T-helper 17 cell (primary cell): ENCODE measurements at regions not wholly inside any gene's neighbourhood (a gene's known extent, or its start where the extent isn't known, plus 50 kb on each side); places are given as distances from the start of the nearest gene placed in this dataset.

ENCODE experiments used
- ATAC-seq: fragments of 150-1000 bp; cut with Tn5 transposase; 2 replicates; pipeline ENCODE4 v1.10.0; 2021; ENCODE audit warnings: mild to moderate bottlenecking, moderate library complexity
- DNase-seq, 3 donors: peaks; one replicate each; pipeline versions ENCODE4 v3.0.0 to v3.0.0-alpha.2; 2020 to 2021
- H3K9me3 ChIP-seq: one replicate; pipeline ENCODE4 v1.7.0; 2013; ENCODE audit warnings: low read length, mild to moderate bottlenecking; ENCODE audit not compliant: control insufficient read depth, poor library complexity, severe bottlenecking
- H3K27ac Mint-ChIP-seq: one replicate; pipeline ENCODE4 v1.8.0; 2022; ENCODE audit warnings: mild to moderate bottlenecking, moderate library complexity, mixed read lengths
- H3K27me3 Mint-ChIP-seq: one replicate; pipeline ENCODE4 v1.8.0; 2022; ENCODE audit warnings: mixed read lengths
- H3K36me3 Mint-ChIP-seq: one replicate; pipeline ENCODE4 v1.8.0; 2022; ENCODE audit warnings: low read depth, mixed read lengths
- H3K4me1 Mint-ChIP-seq: one replicate; pipeline ENCODE4 v1.8.0; 2022; ENCODE audit warnings: mild to moderate bottlenecking, mixed read lengths
- H3K4me3 Mint-ChIP-seq: one replicate; pipeline ENCODE4 v1.8.0; 2022; ENCODE audit warnings: mild to moderate bottlenecking, moderate library complexity, mixed read lengths

- Mint-ChIP-seq H3K27ac (no peak overlapping the region), H3K4me3 (no peak overlapping the region), H3K27me3 (peaks cover 10% of the 10 kb centered on the region), H3K4me1 (peaks cover 8% of the 10 kb centered on the region), H3K36me3 (peaks cover 3% of the 10 kb centered on the region)
- no peaks in the 10 kb centered on the region for H3K9me3 ChIP-seq
- no peak for ATAC-seq
- DNase-seq: no peak
These were observed 166.5 kb downstream of the AXIN2 start for GRCh38 chr17:65394811-65395472.

- H3K4me1 Mint-ChIP-seq: peaks cover 8% of the 10 kb centered on the region
- peaks cover 3% of the 10 kb centered on the region for H3K36me3 Mint-ChIP-seq
- H3K27me3 Mint-ChIP-seq: peaks cover 6% of the 10 kb centered on the region
- no peaks in the 10 kb centered on the region for H3K9me3 ChIP-seq
- H3K27ac Mint-ChIP-seq: no peak overlapping the region
- H3K4me3 Mint-ChIP-seq: no peak overlapping the region
- ATAC-seq (no peak), DNase-seq (no peak)
These were observed 167.9 kb downstream of the AXIN2 start for GRCh38 chr17:65393514-65393913.

- H3K4me3 Mint-ChIP-seq: no peak overlapping the region
- H3K9me3 ChIP-seq: no peaks in the 10 kb centered on the region
- H3K27me3 Mint-ChIP-seq: peaks cover 5% of the 10 kb centered on the region
- peaks cover 10% of the 10 kb centered on the region for H3K4me1 Mint-ChIP-seq
- H3K27ac Mint-ChIP-seq: no peak overlapping the region
- no peaks in the 10 kb centered on the region for H3K36me3 Mint-ChIP-seq
- DNase-seq: no peak
- ATAC-seq: no peak
These were observed 171.5 kb downstream of the AXIN2 start for GRCh38 chr17:65389949-65390348.

- Mint-ChIP-seq H3K27me3 (peaks cover 5% of the 10 kb centered on the region), H3K27ac (no peak overlapping the region), H3K4me1 (peaks cover 10% of the 10 kb centered on the region), H3K4me3 (no peak overlapping the region), H3K36me3 (no peaks in the 10 kb centered on the region)
- ATAC-seq (no peak), DNase-seq (no peak)
- no peaks in the 10 kb centered on the region for H3K9me3 ChIP-seq
These were observed 172.0 kb downstream of the AXIN2 start for GRCh38 chr17:65389426-65389825.

- no peaks in the 10 kb centered on the region for H3K9me3 ChIP-seq
- ATAC-seq (no peak), DNase-seq (no peak)
- H3K27ac Mint-ChIP-seq: no peak overlapping the region
- peaks cover 5% of the 10 kb centered on the region for H3K27me3 Mint-ChIP-seq
- H3K36me3 Mint-ChIP-seq: no peaks in the 10 kb centered on the region
- no peak overlapping the region for H3K4me3 Mint-ChIP-seq
- peaks cover 10% of the 10 kb centered on the region for H3K4me1 Mint-ChIP-seq
These were observed 172.5 kb downstream of the AXIN2 start for GRCh38 chr17:65388911-65389310.

- Mint-ChIP-seq H3K4me1 (peaks cover 2% of the 10 kb centered on the region), H3K27ac (no peak overlapping the region), H3K36me3 (no peaks in the 10 kb centered on the region), H3K4me3 (no peak overlapping the region), H3K27me3 (peaks cover 5% of the 10 kb centered on the region)
- no peak for ATAC-seq
- no peak for DNase-seq
- H3K9me3 ChIP-seq: no peaks in the 10 kb centered on the region
These were observed 174.1 kb downstream of the AXIN2 start for GRCh38 chr17:65387322-65387721.

- no peaks in the 10 kb centered on the region for H3K36me3 Mint-ChIP-seq
- no peak overlapping the region for H3K4me3 Mint-ChIP-seq
- H3K27ac Mint-ChIP-seq: no peak overlapping the region
- H3K9me3 ChIP-seq: no peaks in the 10 kb centered on the region
- DNase-seq (no peak), ATAC-seq (no peak)
- peaks cover 2% of the 10 kb centered on the region for H3K4me1 Mint-ChIP-seq
- peaks cover 5% of the 10 kb centered on the region for H3K27me3 Mint-ChIP-seq
These were observed 175.7 kb downstream of the AXIN2 start for GRCh38 chr17:65385726-65386125.

GRCh38 chr17:65385071-65385470, 176.4 kb downstream of the AXIN2 start:
- Mint-ChIP-seq H3K27me3 (peaks cover 5% of the 10 kb centered on the region), H3K4me1 (peaks cover 2% of the 10 kb centered on the region), H3K4me3 (no peak overlapping the region), H3K27ac (no peak overlapping the region), H3K36me3 (no peaks in the 10 kb centered on the region)
- DNase-seq (no peak), ATAC-seq (no peak)
- H3K9me3 ChIP-seq: no peaks in the 10 kb centered on the region

- H3K4me1 Mint-ChIP-seq: peaks cover 2% of the 10 kb centered on the region
- no peak for ATAC-seq
- no peaks in the 10 kb centered on the region for H3K36me3 Mint-ChIP-seq
- H3K4me3 Mint-ChIP-seq: no peak overlapping the region
- no peak for DNase-seq
- H3K9me3 ChIP-seq: no peaks in the 10 kb centered on the region
- H3K27me3 Mint-ChIP-seq: peaks cover 5% of the 10 kb centered on the region
- no peak overlapping the region for H3K27ac Mint-ChIP-seq
These were observed 180.3 kb downstream of the AXIN2 start for GRCh38 chr17:65381152-65381551.

GRCh38 chr17:65374966-65375365, 186.5 kb downstream of the AXIN2 start:
- peaks cover 4% of the 10 kb centered on the region for H3K36me3 Mint-ChIP-seq
- DNase-seq (no peak), ATAC-seq (no peak)
- H3K27ac Mint-ChIP-seq: no peak overlapping the region
- H3K9me3 ChIP-seq: no peaks in the 10 kb centered on the region
- H3K27me3 Mint-ChIP-seq: peaks cover 46% of the 10 kb centered on the region
- peaks cover 2% of the 10 kb centered on the region for H3K4me1 Mint-ChIP-seq
- no peak overlapping the region for H3K4me3 Mint-ChIP-seq

GRCh38 chr17:65371702-65372101, 189.7 kb downstream of the AXIN2 start:
- Mint-ChIP-seq H3K27me3 (peaks cover 44% of the 10 kb centered on the region), H3K4me3 (no peak overlapping the region), H3K36me3 (peaks cover 4% of the 10 kb centered on the region)

GRCh38 chr17:65370669-65371131, 190.7 kb downstream of the AXIN2 start:
- Mint-ChIP-seq H3K27ac (no peak overlapping the region), H3K36me3 (peaks cover 4% of the 10 kb centered on the region), H3K27me3 (peaks cover 48% of the 10 kb centered on the region), H3K4me3 (no peak overlapping the region), H3K4me1 (peaks cover 4% of the 10 kb centered on the region)
- H3K9me3 ChIP-seq: no peaks in the 10 kb centered on the region
- no peak for DNase-seq
- ATAC-seq: no peak

More at GRCh38 chr17:65371702-65372101, 189.7 kb downstream of the AXIN2 start:
- H3K9me3 ChIP-seq: no peaks in the 10 kb centered on the region
- DNase-seq (no peak), ATAC-seq (no peak)
- peaks cover 4% of the 10 kb centered on the region for H3K4me1 Mint-ChIP-seq
- H3K27ac Mint-ChIP-seq: no peak overlapping the region

GRCh38 chr17:65368341-65368740, 193.1 kb downstream of the AXIN2 start:
- Mint-ChIP-seq H3K27me3 (peaks cover 33% of the 10 kb centered on the region), H3K4me3 (no peak overlapping the region), H3K4me1 (peaks cover 4% of the 10 kb centered on the region), H3K27ac (no peak overlapping the region), H3K36me3 (no peaks in the 10 kb centered on the region)
- no peak for ATAC-seq
- DNase-seq: no peak
- H3K9me3 ChIP-seq: no peaks in the 10 kb centered on the region

GRCh38 chr17:65366102-65366844, 195.2 kb downstream of the AXIN2 start:
- Mint-ChIP-seq H3K36me3 (no peaks in the 10 kb centered on the region), H3K27ac (no peak overlapping the region), H3K4me1 (peaks cover 4% of the 10 kb centered on the region), H3K27me3 (peaks cover 19% of the 10 kb centered on the region), H3K4me3 (no peak overlapping the region)
- no peak for ATAC-seq
- H3K9me3 ChIP-seq: no peaks in the 10 kb centered on the region
- DNase-seq: no peak
